ENCODE measurements at regions not wholly inside any gene's neighbourhood (a gene's known extent, or its start where the extent isn't known, plus 50 kb on each side); places are given as distances from the start of the nearest gene placed in this dataset.

DNA sequence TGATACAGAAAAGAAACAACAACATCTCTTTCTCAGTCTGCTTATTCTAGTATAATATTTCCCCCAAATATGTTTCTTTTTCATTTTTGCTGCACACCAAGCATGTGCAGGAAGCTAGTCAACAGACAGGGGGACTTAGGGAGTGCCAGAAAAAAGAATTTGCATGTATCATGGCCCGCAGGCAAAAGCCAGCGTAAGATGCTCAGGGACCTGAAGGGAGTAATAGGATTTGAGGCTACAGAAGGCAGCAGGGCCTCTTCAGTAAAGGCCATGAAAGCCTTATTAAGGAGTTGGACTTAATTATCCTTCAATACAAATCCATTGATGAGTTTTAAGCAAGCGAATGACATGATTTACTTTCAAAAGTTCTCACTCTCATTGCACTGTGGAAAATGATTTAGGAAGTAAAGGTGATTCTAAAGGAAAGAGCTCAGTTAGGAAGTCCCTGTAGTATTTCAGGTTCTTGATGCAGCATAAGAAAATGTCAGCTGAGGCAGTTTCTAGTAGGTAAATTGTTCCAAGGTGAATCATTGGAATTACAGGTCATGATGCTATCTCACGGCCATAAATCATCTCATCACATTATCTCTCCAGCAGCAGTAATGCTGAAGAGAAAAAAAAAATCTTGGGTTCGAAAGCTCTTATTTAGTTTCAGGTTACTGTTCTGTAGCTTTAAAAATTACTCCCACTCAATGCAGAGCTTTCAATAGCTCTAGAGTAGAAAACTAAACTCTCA lies 94.8 kb downstream of the PTCHD4 start:
- TF ChIP-seq, protein P1, sequence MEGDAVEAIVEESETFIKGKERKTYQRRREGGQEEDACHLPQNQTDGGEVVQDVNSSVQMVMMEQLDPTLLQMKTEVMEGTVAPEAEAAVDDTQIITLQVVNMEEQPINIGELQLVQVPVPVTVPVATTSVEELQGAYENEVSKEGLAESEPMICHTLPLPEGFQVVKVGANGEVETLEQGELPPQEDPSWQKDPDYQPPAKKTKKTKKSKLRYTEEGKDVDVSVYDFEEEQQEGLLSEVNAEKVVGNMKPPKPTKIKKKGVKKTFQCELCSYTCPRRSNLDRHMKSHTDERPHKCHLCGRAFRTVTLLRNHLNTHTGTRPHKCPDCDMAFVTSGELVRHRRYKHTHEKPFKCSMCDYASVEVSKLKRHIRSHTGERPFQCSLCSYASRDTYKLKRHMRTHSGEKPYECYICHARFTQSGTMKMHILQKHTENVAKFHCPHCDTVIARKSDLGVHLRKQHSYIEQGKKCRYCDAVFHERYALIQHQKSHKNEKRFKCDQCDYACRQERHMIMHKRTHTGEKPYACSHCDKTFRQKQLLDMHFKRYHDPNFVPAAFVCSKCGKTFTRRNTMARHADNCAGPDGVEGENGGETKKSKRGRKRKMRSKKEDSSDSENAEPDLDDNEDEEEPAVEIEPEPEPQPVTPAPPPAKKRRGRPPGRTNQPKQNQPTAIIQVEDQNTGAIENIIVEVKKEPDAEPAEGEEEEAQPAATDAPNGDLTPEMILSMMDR (IDR thresholded peaks at IDR 0.05; ENCODE audit: low read depth, low read length), result no peak
- TF ChIP-seq EZH2phosphoT487 (IDR thresholded peaks at IDR 0.05; ENCODE audit: low read depth), result no peak

Measured in OCI-LY3 (cell line).